GM12875 (cell line): ENCODE measurements at regions not wholly inside any gene's neighbourhood (a gene's known extent, or its start where the extent isn't known, plus 50 kb on each side); places are given as distances from the start of the nearest gene placed in this dataset.

Experiments used
- H3K4me3 ChIP-seq: one replicate; pipeline ENCODE4 v1.5.1; 2011; ENCODE audit warnings: low read depth, low read length, control low read depth
- TF ChIP-seq, protein P1 (sequence below): IDR thresholded peaks from 2 replicates; pipeline ENCODE4 v1.5.1; 2011; ENCODE audit warnings: low read depth, mild to moderate bottlenecking, control low read depth, inconsistent platforms, low read length, moderate library complexity, borderline replicate concordance; ENCODE audit not compliant: insufficient read depth

DNA sequence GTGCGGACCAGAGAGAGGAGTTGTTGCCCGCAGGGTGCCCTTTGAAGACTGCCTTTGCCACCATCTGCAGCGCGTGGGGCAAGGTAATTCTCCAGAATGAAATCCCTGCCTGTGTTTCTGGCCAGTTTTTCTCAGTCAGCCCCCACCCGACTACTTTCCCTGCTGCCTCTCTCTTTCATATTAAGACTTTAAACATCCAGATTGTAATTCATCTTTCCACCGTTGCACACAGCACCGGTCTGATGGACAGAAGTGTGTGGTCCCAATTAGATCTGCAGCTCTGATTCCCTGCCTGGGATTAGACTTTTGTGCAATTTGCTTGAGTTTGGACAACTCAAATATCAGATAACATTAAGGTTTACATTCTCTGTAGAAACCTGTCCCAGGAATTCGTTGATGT, 489.0 kb downstream of the QKI start:
- TF ChIP-seq, protein P1, sequence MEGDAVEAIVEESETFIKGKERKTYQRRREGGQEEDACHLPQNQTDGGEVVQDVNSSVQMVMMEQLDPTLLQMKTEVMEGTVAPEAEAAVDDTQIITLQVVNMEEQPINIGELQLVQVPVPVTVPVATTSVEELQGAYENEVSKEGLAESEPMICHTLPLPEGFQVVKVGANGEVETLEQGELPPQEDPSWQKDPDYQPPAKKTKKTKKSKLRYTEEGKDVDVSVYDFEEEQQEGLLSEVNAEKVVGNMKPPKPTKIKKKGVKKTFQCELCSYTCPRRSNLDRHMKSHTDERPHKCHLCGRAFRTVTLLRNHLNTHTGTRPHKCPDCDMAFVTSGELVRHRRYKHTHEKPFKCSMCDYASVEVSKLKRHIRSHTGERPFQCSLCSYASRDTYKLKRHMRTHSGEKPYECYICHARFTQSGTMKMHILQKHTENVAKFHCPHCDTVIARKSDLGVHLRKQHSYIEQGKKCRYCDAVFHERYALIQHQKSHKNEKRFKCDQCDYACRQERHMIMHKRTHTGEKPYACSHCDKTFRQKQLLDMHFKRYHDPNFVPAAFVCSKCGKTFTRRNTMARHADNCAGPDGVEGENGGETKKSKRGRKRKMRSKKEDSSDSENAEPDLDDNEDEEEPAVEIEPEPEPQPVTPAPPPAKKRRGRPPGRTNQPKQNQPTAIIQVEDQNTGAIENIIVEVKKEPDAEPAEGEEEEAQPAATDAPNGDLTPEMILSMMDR = no peak
- no peak overlapping the region for H3K4me3 ChIP-seq

DNA sequence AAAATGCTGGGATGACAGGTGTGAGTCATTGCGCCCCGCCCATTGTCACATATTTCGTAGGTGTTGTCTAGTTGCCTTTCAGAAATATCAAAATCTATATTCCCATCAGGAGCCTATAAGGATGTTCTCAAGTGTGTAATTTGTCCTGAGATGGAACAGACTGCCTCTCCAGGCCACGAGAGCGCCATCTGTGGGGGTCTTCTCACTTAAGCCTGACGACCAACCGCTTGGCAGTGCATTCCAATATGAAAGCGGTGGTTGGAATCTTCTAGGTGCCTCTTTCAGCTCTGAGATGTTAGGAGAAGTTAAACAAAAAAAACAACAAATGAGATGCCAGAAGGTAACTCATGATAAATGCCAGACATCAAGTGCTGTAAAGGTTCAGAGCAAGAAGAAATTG, 488.5 kb downstream of the QKI start:
- no peak overlapping the region for H3K4me3 ChIP-seq
- TF ChIP-seq, protein P1 = no peak

DNA sequence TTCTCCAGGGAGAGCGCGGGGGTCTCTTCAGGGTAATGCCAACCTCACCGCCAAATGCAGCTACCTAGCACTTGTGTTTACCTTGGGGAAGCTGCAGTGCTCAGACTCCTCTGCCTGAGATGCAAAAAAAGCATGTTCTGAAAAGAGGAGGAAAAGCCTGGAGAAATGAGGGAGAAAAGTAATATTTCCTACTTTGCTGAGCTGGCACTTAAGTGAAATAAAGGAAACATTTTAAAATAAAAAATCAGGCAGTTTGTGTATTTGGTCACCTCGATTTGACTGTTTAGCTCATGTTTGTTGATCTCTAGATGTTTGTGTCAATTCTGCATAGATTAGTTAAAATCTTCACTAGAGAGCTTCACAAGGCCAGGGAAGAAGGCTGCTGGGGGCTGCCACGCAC, 487.2 kb downstream of the QKI start:
- H3K4me3 ChIP-seq = no peak overlapping the region
- TF ChIP-seq, protein P1 = no peak

DNA sequence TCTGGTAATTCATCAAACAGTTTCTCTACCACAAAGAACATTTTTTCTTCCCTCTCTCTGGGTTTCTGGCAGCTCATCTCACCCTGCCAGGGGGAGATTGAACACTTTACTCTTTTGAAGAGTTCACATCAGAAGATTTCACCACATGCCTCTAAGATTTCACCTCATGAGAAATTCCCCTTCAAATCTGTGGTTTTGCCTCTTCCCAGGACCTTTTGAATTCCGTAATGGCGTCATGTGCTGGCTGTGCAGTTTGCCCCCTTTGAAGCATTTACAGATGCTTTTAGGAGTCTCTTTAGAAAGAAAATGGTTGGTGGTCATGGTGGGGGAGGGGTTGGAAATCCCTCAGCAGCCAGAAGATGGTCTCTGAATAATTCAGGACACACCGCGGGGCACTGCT, 486.1 kb downstream of the QKI start:
- H3K4me3 ChIP-seq = no peak overlapping the region
- TF ChIP-seq, protein P1 = no peak

DNA sequence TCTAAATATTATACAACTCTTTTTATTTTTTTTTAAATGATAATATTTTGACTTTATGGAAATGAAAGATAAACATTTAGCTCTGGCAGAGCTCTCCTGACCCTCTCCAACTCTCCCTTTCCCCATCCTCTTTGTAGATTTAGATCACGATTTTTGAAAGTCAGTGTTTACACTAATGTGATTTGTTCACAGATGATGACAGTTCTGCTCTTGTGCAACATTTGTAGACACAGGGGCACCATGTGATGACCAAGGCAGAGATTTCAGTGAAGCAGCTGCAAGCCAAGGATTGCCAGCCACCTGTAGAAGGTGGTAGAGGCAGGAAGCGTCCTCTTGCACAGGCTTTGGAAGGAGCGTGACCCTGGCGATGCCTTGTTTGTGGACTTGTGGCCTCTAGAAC, 483.2 kb downstream of the QKI start:
- TF ChIP-seq, protein P1 = no peak
- H3K4me3 ChIP-seq = no peak overlapping the region

DNA sequence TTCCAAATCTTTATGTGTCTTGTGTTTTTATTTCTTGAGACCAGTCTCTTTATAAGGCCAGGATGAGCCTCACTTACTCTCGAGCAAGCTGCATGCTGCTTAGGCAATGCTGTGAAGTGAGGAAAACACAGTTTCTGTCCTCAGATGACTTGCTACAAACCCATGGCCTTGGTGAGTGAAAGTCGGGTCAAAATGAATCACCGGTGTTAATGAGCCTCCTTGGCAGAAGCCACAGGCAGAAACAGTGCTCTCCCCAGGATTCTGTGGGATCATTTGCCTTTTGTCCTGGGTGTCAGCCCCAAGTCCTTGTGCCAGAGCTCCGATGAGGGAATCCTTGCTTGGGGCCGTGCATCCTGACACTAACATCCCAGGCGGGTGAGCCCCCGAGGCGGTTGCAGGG, 482.5 kb downstream of the QKI start:
- TF ChIP-seq, protein P1 = no peak
- no peak overlapping the region for H3K4me3 ChIP-seq

DNA sequence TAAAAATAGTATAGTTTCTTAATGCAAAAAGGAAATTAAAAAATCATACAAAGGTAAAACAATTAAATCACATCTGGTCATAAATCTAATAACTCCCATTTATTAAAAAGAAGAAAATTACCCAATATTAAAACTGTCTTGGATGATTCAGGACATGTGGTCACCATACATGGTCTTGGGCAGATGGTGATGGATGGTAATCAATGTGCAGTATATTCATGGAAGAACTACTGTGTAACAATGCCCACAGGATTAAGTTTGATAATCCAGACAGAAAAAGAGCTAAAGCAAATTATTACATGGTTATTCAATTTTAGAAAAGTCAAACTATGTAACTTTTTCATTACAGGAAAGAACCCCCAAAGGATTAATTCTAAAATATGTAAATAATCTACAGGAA, 480.6 kb downstream of the QKI start:
- H3K4me3 ChIP-seq = no peak overlapping the region
- TF ChIP-seq, protein P1 = no peak
